Erythroblast (primary cell): ENCODE measurements at regions not wholly inside any gene's neighbourhood (a gene's known extent, or its start where the extent isn't known, plus 50 kb on each side); places are given as distances from the start of the nearest gene placed in this dataset.

Experiments used
- GATA1 ChIP-seq: IDR thresholded peaks from 2 replicates; pipeline ENCODE4 v1.6.1; 2011; ENCODE audit warnings: low read depth, mild to moderate bottlenecking, control low read depth, low read length, moderate library complexity
- POLR2A ChIP-seq: IDR thresholded peaks from 2 replicates; pipeline ENCODE4 v1.6.1; 2011; ENCODE audit warnings: mild to moderate bottlenecking, low read length

- TF ChIP-seq POLR2A: no peak
- TF ChIP-seq GATA1: no peak
Observed at GRCh38 chr20:60528141-60528540, 569.9 kb downstream of the CDH26 start.
